ENCODE measurements at regions not wholly inside any gene's neighbourhood (a gene's known extent, or its start where the extent isn't known, plus 50 kb on each side); places are given as distances from the start of the nearest gene placed in this dataset.

DNA sequence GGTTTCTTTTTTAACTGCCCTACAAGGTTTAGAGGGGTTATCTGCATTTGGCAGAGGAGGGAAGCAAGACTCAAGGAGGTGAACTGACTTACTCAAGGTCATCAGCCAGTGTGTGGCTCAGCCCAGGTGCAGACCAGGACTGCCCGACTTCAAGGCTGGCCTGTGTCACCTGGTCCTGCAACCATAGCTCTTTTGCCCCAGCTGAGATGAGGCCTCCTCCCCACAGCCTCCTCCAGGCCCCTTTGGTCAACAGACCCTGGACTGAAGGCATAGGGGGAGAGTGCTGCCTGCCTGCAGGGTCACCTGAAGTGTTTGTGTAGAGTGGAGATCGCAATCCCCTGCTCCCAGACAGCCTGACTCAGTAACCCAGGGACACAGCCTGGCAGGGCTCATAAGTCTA lies 168.5 kb upstream of the GLI2 start:
- Mint-ChIP-seq H3K4me1 (peaks cover 13% of the 10 kb centered on the region; the same call in 2 of the 3 replicates), H3K4me3 (no peak overlapping the region), H3K36me3 (ENCODE audit: low read depth) (no peaks in the 10 kb centered on the region), H3K27me3 (ENCODE audit: insufficient read depth, low read depth, poor library complexity) (peaks cover 19% of the 10 kb centered on the region), H3K9me3 (no peaks in the 10 kb centered on the region), H3K27ac (no peak overlapping the region)
- Histone ChIP-seq H3K9me2 (ENCODE audit: insufficient read depth) (no peaks in the 10 kb centered on the region), H3F3A (replicated peaks; ENCODE audit: low read depth) (no peaks in the 10 kb centered on the region), H3K79me2 (replicated peaks; ENCODE audit: insufficient read depth) (no peaks in the 10 kb centered on the region), H3K27me3 (ENCODE audit: insufficient read depth) (no peaks in the 10 kb centered on the region), H3K36me3 (ENCODE audit: insufficient read depth) (no peaks in the 10 kb centered on the region), H4K20me1 (replicated peaks; ENCODE audit: insufficient read depth) (no peaks in the 10 kb centered on the region), H3K4me1 (ENCODE audit: insufficient read depth) (peaks cover 4% of the 10 kb centered on the region; the same call in 1 of the 2 replicates), H3K4me2 (no peak overlapping the region), H2AFZ (no peak overlapping the region), H3K4me3 (no peak overlapping the region), H3K27ac (ENCODE audit: low read depth) (no peak overlapping the region)
- DNase-seq (ENCODE audit: low spot score) (no peak), ATAC-seq (no peak)
- TF ChIP-seq NANOG (IDR thresholded peaks at IDR 0.05; ENCODE audit: borderline replicate concordance), result no peak
- TF ChIP-seq, protein P1, sequence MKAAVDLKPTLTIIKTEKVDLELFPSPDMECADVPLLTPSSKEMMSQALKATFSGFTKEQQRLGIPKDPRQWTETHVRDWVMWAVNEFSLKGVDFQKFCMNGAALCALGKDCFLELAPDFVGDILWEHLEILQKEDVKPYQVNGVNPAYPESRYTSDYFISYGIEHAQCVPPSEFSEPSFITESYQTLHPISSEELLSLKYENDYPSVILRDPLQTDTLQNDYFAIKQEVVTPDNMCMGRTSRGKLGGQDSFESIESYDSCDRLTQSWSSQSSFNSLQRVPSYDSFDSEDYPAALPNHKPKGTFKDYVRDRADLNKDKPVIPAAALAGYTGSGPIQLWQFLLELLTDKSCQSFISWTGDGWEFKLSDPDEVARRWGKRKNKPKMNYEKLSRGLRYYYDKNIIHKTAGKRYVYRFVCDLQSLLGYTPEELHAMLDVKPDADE (IDR thresholded peaks at IDR 0.05), result no peak
- TF ChIP-seq POLR2AphosphoS5 (IDR thresholded peaks at IDR 0.05; ENCODE audit: low read depth), result no peak
- no peak for TF ChIP-seq CTCF (conservative IDR thresholded peaks at IDR 0.05; ENCODE audit: low read depth in 2 of 2)
- TF ChIP-seq, protein P2, sequence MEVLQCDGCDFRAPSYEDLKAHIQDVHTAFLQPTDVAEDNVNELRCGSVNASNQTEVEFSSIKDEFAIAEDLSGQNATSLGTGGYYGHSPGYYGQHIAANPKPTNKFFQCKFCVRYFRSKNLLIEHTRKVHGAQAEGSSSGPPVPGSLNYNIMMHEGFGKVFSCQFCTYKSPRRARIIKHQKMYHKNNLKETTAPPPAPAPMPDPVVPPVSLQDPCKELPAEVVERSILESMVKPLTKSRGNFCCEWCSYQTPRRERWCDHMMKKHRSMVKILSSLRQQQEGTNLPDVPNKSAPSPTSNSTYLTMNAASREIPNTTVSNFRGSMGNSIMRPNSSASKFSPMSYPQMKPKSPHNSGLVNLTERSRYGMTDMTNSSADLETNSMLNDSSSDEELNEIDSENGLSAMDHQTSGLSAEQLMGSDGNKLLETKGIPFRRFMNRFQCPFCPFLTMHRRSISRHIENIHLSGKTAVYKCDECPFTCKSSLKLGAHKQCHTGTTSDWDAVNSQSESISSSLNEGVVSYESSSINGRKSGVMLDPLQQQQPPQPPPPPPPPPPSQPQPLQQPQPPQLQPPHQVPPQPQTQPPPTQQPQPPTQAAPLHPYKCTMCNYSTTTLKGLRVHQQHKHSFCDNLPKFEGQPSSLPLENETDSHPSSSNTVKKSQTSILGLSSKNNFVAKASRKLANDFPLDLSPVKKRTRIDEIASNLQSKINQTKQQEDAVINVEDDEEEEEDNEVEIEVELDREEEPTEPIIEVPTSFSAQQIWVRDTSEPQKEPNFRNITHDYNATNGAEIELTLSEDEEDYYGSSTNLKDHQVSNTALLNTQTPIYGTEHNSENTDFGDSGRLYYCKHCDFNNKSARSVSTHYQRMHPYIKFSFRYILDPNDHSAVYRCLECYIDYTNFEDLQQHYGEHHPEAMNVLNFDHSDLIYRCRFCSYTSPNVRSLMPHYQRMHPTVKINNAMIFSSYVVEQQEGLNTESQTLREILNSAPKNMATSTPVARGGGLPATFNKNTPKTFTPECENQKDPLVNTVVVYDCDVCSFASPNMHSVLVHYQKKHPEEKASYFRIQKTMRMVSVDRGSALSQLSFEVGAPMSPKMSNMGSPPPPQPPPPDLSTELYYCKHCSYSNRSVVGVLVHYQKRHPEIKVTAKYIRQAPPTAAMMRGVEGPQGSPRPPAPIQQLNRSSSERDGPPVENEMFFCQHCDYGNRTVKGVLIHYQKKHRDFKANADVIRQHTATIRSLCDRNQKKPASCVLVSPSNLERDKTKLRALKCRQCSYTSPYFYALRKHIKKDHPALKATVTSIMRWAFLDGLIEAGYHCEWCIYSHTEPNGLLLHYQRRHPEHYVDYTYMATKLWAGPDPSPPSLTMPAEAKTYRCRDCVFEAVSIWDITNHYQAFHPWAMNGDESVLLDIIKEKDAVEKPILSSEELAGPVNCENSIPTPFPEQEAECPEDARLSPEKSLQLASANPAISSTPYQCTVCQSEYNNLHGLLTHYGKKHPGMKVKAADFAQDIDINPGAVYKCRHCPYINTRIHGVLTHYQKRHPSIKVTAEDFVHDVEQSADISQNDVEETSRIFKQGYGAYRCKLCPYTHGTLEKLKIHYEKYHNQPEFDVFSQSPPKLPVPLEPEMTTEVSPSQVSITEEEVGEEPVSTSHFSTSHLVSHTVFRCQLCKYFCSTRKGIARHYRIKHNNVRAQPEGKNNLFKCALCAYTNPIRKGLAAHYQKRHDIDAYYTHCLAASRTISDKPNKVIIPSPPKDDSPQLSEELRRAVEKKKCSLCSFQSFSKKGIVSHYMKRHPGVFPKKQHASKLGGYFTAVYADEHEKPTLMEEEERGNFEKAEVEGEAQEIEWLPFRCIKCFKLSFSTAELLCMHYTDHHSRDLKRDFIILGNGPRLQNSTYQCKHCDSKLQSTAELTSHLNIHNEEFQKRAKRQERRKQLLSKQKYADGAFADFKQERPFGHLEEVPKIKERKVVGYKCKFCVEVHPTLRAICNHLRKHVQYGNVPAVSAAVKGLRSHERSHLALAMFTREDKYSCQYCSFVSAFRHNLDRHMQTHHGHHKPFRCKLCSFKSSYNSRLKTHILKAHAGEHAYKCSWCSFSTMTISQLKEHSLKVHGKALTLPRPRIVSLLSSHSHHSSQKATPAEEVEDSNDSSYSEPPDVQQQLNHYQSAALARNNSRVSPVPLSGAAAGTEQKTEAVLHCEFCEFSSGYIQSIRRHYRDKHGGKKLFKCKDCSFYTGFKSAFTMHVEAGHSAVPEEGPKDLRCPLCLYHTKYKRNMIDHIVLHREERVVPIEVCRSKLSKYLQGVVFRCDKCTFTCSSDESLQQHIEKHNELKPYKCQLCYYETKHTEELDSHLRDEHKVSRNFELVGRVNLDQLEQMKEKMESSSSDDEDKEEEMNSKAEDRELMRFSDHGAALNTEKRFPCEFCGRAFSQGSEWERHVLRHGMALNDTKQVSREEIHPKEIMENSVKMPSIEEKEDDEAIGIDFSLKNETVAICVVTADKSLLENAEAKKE (CRISPR knock-in tag; IDR thresholded peaks at IDR 0.05), result no peak
- TF ChIP-seq CREB1 (CRISPR knock-in tag; IDR thresholded peaks at IDR 0.05; ENCODE audit: low read depth), result no peak
- no peak for TF ChIP-seq EZH2 (IDR thresholded peaks at IDR 0.05; ENCODE audit: low read depth, unreplicated experiment)
- no peak for TF ChIP-seq STAT1 (IDR thresholded peaks at IDR 0.05; ENCODE audit: unreplicated experiment)
- TF ChIP-seq, protein P3, sequence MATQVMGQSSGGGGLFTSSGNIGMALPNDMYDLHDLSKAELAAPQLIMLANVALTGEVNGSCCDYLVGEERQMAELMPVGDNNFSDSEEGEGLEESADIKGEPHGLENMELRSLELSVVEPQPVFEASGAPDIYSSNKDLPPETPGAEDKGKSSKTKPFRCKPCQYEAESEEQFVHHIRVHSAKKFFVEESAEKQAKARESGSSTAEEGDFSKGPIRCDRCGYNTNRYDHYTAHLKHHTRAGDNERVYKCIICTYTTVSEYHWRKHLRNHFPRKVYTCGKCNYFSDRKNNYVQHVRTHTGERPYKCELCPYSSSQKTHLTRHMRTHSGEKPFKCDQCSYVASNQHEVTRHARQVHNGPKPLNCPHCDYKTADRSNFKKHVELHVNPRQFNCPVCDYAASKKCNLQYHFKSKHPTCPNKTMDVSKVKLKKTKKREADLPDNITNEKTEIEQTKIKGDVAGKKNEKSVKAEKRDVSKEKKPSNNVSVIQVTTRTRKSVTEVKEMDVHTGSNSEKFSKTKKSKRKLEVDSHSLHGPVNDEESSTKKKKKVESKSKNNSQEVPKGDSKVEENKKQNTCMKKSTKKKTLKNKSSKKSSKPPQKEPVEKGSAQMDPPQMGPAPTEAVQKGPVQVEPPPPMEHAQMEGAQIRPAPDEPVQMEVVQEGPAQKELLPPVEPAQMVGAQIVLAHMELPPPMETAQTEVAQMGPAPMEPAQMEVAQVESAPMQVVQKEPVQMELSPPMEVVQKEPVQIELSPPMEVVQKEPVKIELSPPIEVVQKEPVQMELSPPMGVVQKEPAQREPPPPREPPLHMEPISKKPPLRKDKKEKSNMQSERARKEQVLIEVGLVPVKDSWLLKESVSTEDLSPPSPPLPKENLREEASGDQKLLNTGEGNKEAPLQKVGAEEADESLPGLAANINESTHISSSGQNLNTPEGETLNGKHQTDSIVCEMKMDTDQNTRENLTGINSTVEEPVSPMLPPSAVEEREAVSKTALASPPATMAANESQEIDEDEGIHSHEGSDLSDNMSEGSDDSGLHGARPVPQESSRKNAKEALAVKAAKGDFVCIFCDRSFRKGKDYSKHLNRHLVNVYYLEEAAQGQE (IDR thresholded peaks at IDR 0.05; ENCODE audit: unreplicated experiment), result no peak
- no peak for TF ChIP-seq EZH2phosphoT487 (IDR thresholded peaks at IDR 0.05; ENCODE audit: unreplicated experiment)
- no peak for TF ChIP-seq ZNF331 (CRISPR knock-in tag; IDR thresholded peaks at IDR 0.05; ENCODE audit: low read depth)
- TF ChIP-seq ZNF114 (CRISPR knock-in tag; IDR thresholded peaks at IDR 0.05), result no peak
- no peak for TF ChIP-seq JUNB (IDR thresholded peaks at IDR 0.05; ENCODE audit: unreplicated experiment)
